ENCODE measurements at regions not wholly inside any gene's neighbourhood (a gene's known extent, or its start where the extent isn't known, plus 50 kb on each side); places are given as distances from the start of the nearest gene placed in this dataset.

DNA sequence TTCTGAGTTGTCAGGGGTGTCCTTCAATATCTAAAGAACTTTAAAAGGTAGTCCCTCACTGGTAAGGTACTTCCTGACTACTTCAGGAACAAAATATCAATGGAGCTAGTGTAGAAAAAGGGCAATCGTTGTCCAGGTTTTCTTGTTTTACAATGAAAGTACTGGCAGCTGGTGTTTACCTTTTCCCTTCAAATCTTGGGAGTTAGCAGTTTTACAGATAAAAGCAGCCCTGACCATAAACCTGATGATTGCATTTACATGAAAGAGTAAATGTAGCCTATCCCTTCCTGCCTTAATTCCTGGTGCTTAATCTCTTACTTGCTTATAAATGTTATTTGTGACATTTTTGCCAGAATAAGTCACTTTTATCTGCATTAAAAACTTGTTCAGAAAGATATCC, 559.9 kb upstream of the ARPP21 start:
- H3K27me3 ChIP-seq, result no peaks in the 10 kb centered on the region
- no peak for DNase-seq (ENCODE audit: low spot score in 2 of 2)
- TF ChIP-seq, protein P1, sequence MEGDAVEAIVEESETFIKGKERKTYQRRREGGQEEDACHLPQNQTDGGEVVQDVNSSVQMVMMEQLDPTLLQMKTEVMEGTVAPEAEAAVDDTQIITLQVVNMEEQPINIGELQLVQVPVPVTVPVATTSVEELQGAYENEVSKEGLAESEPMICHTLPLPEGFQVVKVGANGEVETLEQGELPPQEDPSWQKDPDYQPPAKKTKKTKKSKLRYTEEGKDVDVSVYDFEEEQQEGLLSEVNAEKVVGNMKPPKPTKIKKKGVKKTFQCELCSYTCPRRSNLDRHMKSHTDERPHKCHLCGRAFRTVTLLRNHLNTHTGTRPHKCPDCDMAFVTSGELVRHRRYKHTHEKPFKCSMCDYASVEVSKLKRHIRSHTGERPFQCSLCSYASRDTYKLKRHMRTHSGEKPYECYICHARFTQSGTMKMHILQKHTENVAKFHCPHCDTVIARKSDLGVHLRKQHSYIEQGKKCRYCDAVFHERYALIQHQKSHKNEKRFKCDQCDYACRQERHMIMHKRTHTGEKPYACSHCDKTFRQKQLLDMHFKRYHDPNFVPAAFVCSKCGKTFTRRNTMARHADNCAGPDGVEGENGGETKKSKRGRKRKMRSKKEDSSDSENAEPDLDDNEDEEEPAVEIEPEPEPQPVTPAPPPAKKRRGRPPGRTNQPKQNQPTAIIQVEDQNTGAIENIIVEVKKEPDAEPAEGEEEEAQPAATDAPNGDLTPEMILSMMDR (IDR thresholded peaks at IDR 0.05), result no peak
- intact Hi-C loops (cut with DNase I), result no loop called here
- no peaks in the 10 kb centered on the region for H3K36me3 ChIP-seq
- no peaks in the 10 kb centered on the region for H3K4me1 ChIP-seq
- no peak overlapping the region for H3K27ac ChIP-seq
- H3K9me3 ChIP-seq, result no peaks in the 10 kb centered on the region
- no peak overlapping the region for H3K4me3 ChIP-seq

DNA sequence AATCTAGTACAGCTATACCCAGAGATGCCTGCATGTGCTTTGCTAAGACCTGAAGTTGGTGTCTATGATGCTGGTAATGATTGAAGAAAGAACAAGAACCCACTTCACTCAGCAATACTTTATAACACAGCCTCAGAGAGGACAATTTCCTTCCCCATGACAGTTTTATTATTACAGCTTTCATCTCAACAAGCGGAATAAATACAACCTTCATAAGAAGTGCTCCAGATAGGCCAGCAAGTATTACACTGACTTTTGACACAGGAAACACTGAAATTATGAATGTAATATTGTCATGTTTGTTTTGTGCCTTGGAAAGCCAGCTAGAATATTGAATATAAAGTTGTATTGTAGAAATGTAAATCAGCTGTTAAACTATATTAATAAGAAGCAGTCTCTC, 557.4 kb upstream of the ARPP21 start:
- TF ChIP-seq, protein P1 (IDR thresholded peaks at IDR 0.05), result no peak
- intact Hi-C loops (cut with DNase I), result no loop called here
- H3K4me1 ChIP-seq, result no peaks in the 10 kb centered on the region

DNA sequence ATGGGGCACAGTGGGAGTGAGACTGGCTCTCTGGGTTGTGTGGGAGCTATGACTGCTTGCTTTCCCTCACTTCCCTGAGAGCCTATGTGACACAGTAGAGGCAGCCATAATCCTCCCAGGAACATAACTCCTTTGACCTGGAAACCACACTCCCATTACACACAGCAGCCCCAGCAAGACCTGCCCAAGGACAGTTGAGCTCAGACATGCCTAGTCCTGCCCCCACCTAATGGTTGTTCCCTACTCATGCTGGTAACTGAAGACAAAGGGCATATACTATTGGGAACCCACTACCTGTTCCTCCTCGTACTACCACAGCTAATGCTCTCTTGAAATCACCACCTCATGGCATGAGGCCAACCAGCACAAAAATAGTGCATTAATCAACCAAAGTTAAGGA, 550.4 kb upstream of the ARPP21 start:
- no peak for DNase-seq (ENCODE audit: low spot score in 2 of 2)
- TF ChIP-seq, protein P1 (IDR thresholded peaks at IDR 0.05), result no peak
- no peaks in the 10 kb centered on the region for H3K4me1 ChIP-seq
- no peak overlapping the region for H3K4me3 ChIP-seq
- H3K36me3 ChIP-seq, result no peaks in the 10 kb centered on the region
- H3K9me3 ChIP-seq, result no peaks in the 10 kb centered on the region
- intact Hi-C loops (cut with DNase I), result no loop called here
- no peak overlapping the region for H3K27ac ChIP-seq
- H3K27me3 ChIP-seq, result no peaks in the 10 kb centered on the region

More for the DNA sequence above, 557.4 kb upstream of the ARPP21 start:
- no peak for DNase-seq (ENCODE audit: low spot score in 2 of 2)
- H3K9me3 ChIP-seq, result no peaks in the 10 kb centered on the region
- no peaks in the 10 kb centered on the region for H3K27me3 ChIP-seq
- no peaks in the 10 kb centered on the region for H3K36me3 ChIP-seq
- H3K27ac ChIP-seq, result no peak overlapping the region
- H3K4me3 ChIP-seq, result no peak overlapping the region

DNA sequence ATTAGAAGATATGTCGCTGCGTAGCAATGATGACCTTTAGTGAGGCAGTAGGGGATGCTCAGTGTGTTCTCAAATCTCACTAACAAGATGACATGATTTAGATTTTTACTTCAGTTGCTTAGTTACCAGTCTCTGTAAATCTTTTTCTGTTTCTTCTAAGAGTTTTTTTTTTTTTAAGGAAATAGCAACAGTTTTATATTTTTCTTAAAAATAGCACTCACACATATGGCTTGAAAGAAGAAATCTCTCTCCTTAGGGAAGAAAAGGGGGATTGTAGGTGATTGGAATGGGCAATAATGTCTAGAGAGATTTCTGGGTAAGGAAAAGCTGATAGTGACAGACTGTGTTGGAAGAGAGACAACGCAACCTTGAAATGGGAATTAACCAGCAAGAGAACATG, 524.6 kb upstream of the ARPP21 start:
- TF ChIP-seq, protein P1 (IDR thresholded peaks at IDR 0.05), result no peak
- H3K27me3 ChIP-seq, result no peaks in the 10 kb centered on the region
- no peaks in the 10 kb centered on the region for H3K36me3 ChIP-seq
- H3K27ac ChIP-seq, result no peak overlapping the region
- no peak for DNase-seq (ENCODE audit: low spot score in 2 of 2)
- intact Hi-C loops (cut with DNase I), result no loop called here
- no peaks in the 10 kb centered on the region for H3K4me1 ChIP-seq
- H3K4me3 ChIP-seq, result no peak overlapping the region
- H3K9me3 ChIP-seq, result no peaks in the 10 kb centered on the region

DNA sequence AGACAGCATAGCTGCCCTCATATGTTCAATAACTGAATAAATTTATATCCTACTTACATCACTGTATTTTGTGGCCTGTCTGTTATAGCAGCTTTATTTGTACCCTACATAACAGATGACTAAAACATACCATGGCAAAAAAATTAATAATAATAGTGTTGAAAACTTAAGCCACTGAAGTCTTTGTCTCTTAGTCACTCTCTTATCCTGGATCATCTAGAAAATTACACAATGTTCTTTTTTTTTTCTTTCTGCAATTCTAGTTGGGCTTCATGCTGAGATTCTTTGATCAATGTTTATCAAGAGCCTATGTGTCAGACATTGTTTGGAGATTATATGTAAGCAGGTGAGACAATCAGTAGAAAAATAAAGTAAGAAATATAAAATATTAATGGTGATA, 519.3 kb upstream of the ARPP21 start:
- intact Hi-C loops (cut with DNase I), result no loop called here
- no peak overlapping the region for H3K4me3 ChIP-seq
- no peaks in the 10 kb centered on the region for H3K36me3 ChIP-seq
- TF ChIP-seq, protein P1 (IDR thresholded peaks at IDR 0.05), result no peak
- H3K27me3 ChIP-seq, result no peaks in the 10 kb centered on the region
- no peaks in the 10 kb centered on the region for H3K4me1 ChIP-seq
- H3K27ac ChIP-seq, result no peak overlapping the region
- no peaks in the 10 kb centered on the region for H3K9me3 ChIP-seq
- no peak for DNase-seq (ENCODE audit: low spot score in 2 of 2)

DNA sequence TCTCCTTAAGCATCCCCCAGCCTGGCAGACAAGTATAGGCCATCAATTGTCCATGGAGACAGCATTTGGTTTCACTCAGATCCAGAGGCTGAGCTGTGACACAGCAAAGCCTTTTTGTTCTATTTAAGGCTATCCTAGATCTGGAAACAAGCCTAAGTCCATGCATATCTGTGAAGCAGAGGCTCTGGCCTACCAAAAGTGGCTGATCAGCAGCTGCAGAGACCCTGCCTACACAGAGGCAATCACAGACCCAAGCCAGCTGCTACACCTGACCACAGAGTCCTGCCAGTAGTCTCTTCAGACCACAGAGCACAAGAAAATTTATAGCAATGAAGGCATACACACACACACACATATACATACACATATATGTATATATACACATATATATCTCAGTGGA, 501.7 kb upstream of the ARPP21 start:
- intact Hi-C loops (cut with DNase I), result no loop called here
- TF ChIP-seq, protein P1 (IDR thresholded peaks at IDR 0.05), result no peak
- no peak for DNase-seq (ENCODE audit: low spot score in 2 of 2)
- Histone ChIP-seq H3K4me1 (no peaks in the 10 kb centered on the region), H3K9me3 (no peaks in the 10 kb centered on the region), H3K27me3 (no peaks in the 10 kb centered on the region), H3K36me3 (no peaks in the 10 kb centered on the region), H3K4me3 (no peak overlapping the region), H3K27ac (no peak overlapping the region)

Data from ascending aorta (tissue), 2 donors.